Esophagus squamous epithelium (tissue), 5 donors: ENCODE measurements at regions not wholly inside any gene's neighbourhood (a gene's known extent, or its start where the extent isn't known, plus 50 kb on each side); places are given as distances from the start of the nearest gene placed in this dataset.

Experiments
- DNase-seq: peaks from one replicate; lab custom pipeline; 2025; lab: John Stamatoyannopoulos, UW
- H3K27ac ChIP-seq, 4 donors: fragments of 200-600 bp; sonication (generic); one replicate each; pipeline ENCODE4 v1.5.1; 2016 to 2019; ENCODE audit warnings: mild to moderate bottlenecking in 1 of 4
- H3K27me3 ChIP-seq, 4 donors: fragments of 200-600 bp; sonication (generic); 1 replicate in 3 of 4; 2 replicates in 1 of 4; pipeline versions ENCODE4 v1.5.1 to v1.6.0; 2017 to 2021; ENCODE audit warnings: antibody characterized with exemption in 1 of 4
- H3K36me3 ChIP-seq, 3 donors: fragments of 200-600 bp; sonication (generic); one replicate each; pipeline ENCODE4 v1.5.1; 2016 to 2019
- H3K4me1 ChIP-seq, 3 donors: fragments of 200-600 bp; sonication (generic); one replicate each; pipeline ENCODE4 v1.5.1; 2017 to 2019
- H3K4me3 ChIP-seq, 4 donors: fragments of 200-600 bp; sonication (generic); 1 replicate in 3 of 4; 2 replicates in 1 of 4; pipeline ENCODE4 v1.5.1; 2016 to 2019; ENCODE audit warnings: mild to moderate bottlenecking in 2 of 4, moderate library complexity in 1 of 4
- H3K9me3 ChIP-seq, 3 donors: fragments of 200-600 bp; sonication (generic); one replicate each; pipeline ENCODE4 v1.5.1; 2016 to 2019
- CTCF ChIP-seq, 6 experiments: fragments of 450-650 bp in 4 of 6; fragments of 200-600 bp in 2 of 6; sonication (generic) in 2 of 6; IDR thresholded peaks; one replicate each; pipeline ENCODE4 v1.5.1; 2016 to 2019; ENCODE audit warnings: antibody characterized with exemption in 6 of 6, mild to moderate bottlenecking in 4 of 6, moderate library complexity in 4 of 6
- POLR2A ChIP-seq, 4 donors: fragments of 450-650 bp; IDR thresholded peaks; one replicate each; pipeline ENCODE4 v1.6.1; 2017; ENCODE audit warnings: antibody characterized with exemption in 4 of 4, mild to moderate bottlenecking in 4 of 4, moderate library complexity in 3 of 4
- WGBS, 2 donors: methylation state at CpG; one replicate each; pipeline ENCODE4 v1.1.5; 2018; 5-methylcytosine and 5-hydroxymethylcytosine counted together
- intact Hi-C: fragments of 100-400 bp; cut with DNase I; formaldehyde crosslinking; loops from one replicate; pipeline ENCODE4 v1.15.0; 2022
- donor health status: DM: yes; HTN: yes; CAD: no.

DNA sequence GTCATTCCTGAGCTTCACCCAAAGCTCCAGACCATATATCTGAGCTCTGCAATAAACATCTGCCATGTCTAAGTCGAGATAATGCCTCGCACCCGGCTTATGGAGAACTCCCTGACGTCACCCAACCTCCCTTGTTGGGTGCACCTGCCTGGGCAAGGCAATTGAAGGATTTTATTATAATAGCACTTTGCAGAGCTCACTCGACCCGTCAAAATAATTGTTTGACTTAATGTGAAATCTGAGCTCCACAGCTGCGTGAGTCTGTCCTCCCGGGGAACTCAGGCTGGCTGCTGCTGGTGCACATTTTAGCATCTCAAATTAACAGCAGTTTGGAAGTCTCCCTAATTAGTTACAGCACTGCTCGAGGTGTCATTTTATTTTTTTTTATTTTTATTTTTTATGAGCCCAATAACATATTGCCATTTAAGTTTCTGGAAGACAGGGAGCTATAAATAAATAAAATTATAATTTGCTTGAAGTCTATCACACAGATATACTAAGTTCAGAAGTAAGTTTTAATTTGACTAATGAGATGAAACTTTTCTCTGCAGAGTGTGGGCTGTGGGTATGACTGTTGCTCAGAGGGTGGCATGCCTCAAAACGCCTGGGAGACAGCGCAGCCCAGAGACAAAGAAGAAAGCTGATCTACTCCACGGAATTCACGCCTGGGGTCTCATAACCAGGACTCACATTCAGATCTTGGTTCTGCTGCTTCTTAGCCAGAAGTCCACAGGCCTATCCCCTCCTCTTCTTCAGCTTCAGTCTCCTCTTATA is 401.4 kb upstream of the C16orf82 start:
- 46 to 54% methylated on average over 13 of the region's 13 CpGs for WGBS, 2 donors
- DNase-seq, result no peak

DNA sequence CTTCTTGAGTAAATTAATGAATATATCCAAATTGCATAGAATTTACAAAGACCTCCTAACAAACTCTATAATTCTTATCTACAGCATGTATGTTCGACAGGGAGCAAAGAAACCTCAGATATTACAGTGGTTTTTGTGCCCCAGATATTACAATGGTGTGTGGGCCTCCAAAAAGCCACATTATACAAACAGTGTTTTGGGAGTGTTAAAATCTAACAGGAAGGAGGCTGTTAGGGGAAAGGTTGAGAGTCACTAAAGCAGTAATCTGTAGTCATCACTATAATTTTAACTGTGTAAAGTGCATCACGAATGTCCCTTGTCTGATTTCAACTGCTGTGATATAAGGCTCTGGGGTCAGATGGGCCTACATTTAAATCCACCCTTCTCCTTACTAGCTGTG is 400.2 kb upstream of the C16orf82 start:
- no peak overlapping the region for H3K27ac ChIP-seq
- 70 to 74% methylated on average over 2 of the region's 2 CpGs for WGBS, 2 donors

More for the DNA sequence above, 401.4 kb upstream of the C16orf82 start:
- Histone ChIP-seq H3K27me3 (peaks cover 0 to 3% (median 0%) of the 10 kb centered on the region in 4 donors), H3K27ac (no peak overlapping the region), H3K36me3 (no peaks in the 10 kb centered on the region), H3K4me3 (no peak overlapping the region), H3K4me1 (no peaks in the 10 kb centered on the region), H3K9me3 (no peaks in the 10 kb centered on the region)
- no peak for TF ChIP-seq CTCF (IDR thresholded peaks at IDR 0.05)
- TF ChIP-seq POLR2A (IDR thresholded peaks at IDR 0.05), result no peak
- intact Hi-C loops, result no loop called here

DNA sequence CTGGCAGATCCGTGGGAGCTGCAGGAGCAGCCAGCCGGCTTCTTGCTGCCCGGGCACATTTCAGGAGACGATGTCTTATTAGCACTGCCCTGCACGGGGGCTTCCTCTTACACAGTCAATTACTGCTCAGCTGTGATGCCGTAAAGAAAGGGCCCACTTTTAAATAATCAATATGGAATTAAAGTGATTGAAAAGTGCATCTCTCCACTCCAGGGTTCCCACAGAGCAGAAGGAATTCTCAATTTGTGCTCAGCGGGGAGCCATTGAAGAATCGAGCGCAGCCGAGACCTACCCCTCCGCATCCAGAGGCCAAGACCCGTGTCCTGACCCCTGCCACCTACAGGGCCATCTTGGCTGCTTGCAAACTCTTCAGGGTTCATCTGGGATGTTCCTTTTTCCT is 399.4 kb upstream of the C16orf82 start:
- DNase-seq, result no peak
- Histone ChIP-seq H3K4me1 (no peaks in the 10 kb centered on the region), H3K27me3 (peaks cover 0 to 3% (median 0%) of the 10 kb centered on the region in 4 donors), H3K27ac (no peak overlapping the region), H3K9me3 (no peaks in the 10 kb centered on the region), H3K36me3 (no peaks in the 10 kb centered on the region), H3K4me3 (no peak overlapping the region)
- intact Hi-C loops, result no loop called here
- TF ChIP-seq CTCF (IDR thresholded peaks at IDR 0.05), result no peak
- no peak for TF ChIP-seq POLR2A (IDR thresholded peaks at IDR 0.05)
- WGBS, 2 donors, result 72 to 79% methylated on average over 6 to 10 of the region's 12 CpGs

More for the DNA sequence above, 400.2 kb upstream of the C16orf82 start:
- Histone ChIP-seq H3K27me3 (peaks cover 0 to 3% (median 0%) of the 10 kb centered on the region in 4 donors), H3K36me3 (no peaks in the 10 kb centered on the region), H3K4me1 (no peaks in the 10 kb centered on the region), H3K4me3 (no peak overlapping the region), H3K9me3 (no peaks in the 10 kb centered on the region)
- intact Hi-C loops, result no loop called here
- TF ChIP-seq CTCF (IDR thresholded peaks at IDR 0.05) (no peak), POLR2A (IDR thresholded peaks at IDR 0.05) (no peak)
- no peak for DNase-seq

GRCh38 chr16:26668026-26668425 is 398.7 kb upstream of the C16orf82 start:
- DNase-seq, result no peak
- 56 to 57% methylated on average over 8 of the region's 8 CpGs for WGBS, 2 donors
- Histone ChIP-seq H3K27me3 (peaks cover 0 to 3% (median 0%) of the 10 kb centered on the region in 4 donors), H3K36me3 (no peaks in the 10 kb centered on the region), H3K9me3 (no peaks in the 10 kb centered on the region), H3K4me1 (no peaks in the 10 kb centered on the region), H3K4me3 (no peak overlapping the region), H3K27ac (no peak overlapping the region)
- no peak for TF ChIP-seq CTCF (IDR thresholded peaks at IDR 0.05)
- TF ChIP-seq POLR2A (IDR thresholded peaks at IDR 0.05), result no peak
- intact Hi-C loops, result no loop called here

DNA sequence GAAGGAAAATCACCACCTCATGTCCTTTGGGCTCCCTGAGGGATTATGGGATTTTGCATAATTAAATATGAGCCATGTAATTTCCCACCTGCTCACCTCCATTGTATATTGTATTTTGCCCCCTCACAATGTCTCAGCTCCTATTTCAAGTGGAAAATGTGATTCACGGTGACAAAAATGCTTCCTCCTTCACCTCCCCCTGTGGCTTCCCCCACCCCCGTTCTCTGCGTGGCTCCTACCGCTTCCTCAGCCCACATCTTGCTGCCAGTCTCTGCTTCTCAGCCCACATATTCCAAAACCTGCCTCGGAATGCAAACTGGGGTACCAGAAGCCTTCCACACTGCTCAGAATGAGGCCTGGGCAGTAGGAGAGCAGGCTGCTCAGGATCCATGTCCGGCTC is 394.5 kb upstream of the C16orf82 start:
- Histone ChIP-seq H3K27me3 (peaks cover 0 to 3% (median 0%) of the 10 kb centered on the region in 4 donors), H3K36me3 (no peaks in the 10 kb centered on the region), H3K4me1 (no peaks in the 10 kb centered on the region), H3K27ac (no peak overlapping the region), H3K9me3 (no peaks in the 10 kb centered on the region), H3K4me3 (no peak overlapping the region)
- 60 to 68% methylated on average over 5 to 6 of the region's 6 CpGs for WGBS, 2 donors
- no peak for TF ChIP-seq CTCF (IDR thresholded peaks at IDR 0.05)
- no peak for TF ChIP-seq POLR2A (IDR thresholded peaks at IDR 0.05)
- DNase-seq, result no peak
- intact Hi-C loops, result no loop called here
